Left renal cortex interstitium (tissue), 4 donors: ENCODE measurements at regions not wholly inside any gene's neighbourhood (a gene's known extent, or its start where the extent isn't known, plus 50 kb on each side); places are given as distances from the start of the nearest gene placed in this dataset.

Source experiments
- DNase-seq, 4 donors: peaks; one replicate each; pipeline ENCODE4 v3.0.0-alpha.2; 2013; ENCODE audit warnings: low read depth in 4 of 4, low spot score in 2 of 4, missing footprints in 1 of 4

- peak in 1 of 4 donors; percentile 31 for DNase-seq
Observed at GRCh38 chr4:32560306-32560705, 1840.1 kb downstream of the PCDH7 start.

- DNase-seq = no peak
Observed at GRCh38 chr4:32562010-32562409, 1841.8 kb downstream of the PCDH7 start.

- DNase-seq = no peak
Observed at GRCh38 chr4:32564626-32565025, 1844.5 kb downstream of the PCDH7 start.

- no peak for DNase-seq
Observed at GRCh38 chr4:32569861-32570260, 1849.7 kb downstream of the PCDH7 start.

GRCh38 chr4:32572366-32572765, 1852.2 kb downstream of the PCDH7 start:
- no peak for DNase-seq

GRCh38 chr4:32574803-32575202, 1854.6 kb downstream of the PCDH7 start:
- no peak for DNase-seq

- no peak for DNase-seq
Observed at GRCh38 chr4:32589097-32589496, 1868.9 kb downstream of the PCDH7 start.

GRCh38 chr4:32589853-32590252, 1869.7 kb downstream of the PCDH7 start:
- no peak for DNase-seq

- DNase-seq = no peak
Observed at GRCh38 chr4:32597354-32597753, 1877.2 kb downstream of the PCDH7 start.

GRCh38 chr4:32601848-32602247, 1881.7 kb downstream of the PCDH7 start:
- DNase-seq = no peak

GRCh38 chr4:32607978-32608377, 1887.8 kb downstream of the PCDH7 start:
- DNase-seq = no peak

- no peak for DNase-seq
Observed at GRCh38 chr4:32624943-32625603, 1904.9 kb downstream of the PCDH7 start.

GRCh38 chr4:32625687-32626337, 1905.6 kb downstream of the PCDH7 start:
- DNase-seq = no peak

GRCh38 chr4:32631831-32632230, 1911.7 kb downstream of the PCDH7 start:
- DNase-seq = no peak

GRCh38 chr4:32633421-32633820, 1913.3 kb downstream of the PCDH7 start:
- no peak for DNase-seq

- DNase-seq = no peak
Observed at GRCh38 chr4:32645653-32646052, 1925.5 kb downstream of the PCDH7 start.

GRCh38 chr4:32658019-32658418, 1937.8 kb downstream of the PCDH7 start:
- DNase-seq = no peak

- no peak for DNase-seq
Observed at GRCh38 chr4:32661229-32661628, 1941.1 kb downstream of the PCDH7 start.

GRCh38 chr4:32662803-32663202, 1942.6 kb downstream of the PCDH7 start:
- DNase-seq = no peak

- peak in 2 of 4 donors; percentile 9 to 19 for DNase-seq
Observed at GRCh38 chr4:32672359-32672758, 1952.2 kb downstream of the PCDH7 start.

GRCh38 chr4:32680946-32681345, 1960.8 kb downstream of the PCDH7 start:
- no peak for DNase-seq

- no peak for DNase-seq
Observed at GRCh38 chr4:32684160-32684559, 1964.0 kb downstream of the PCDH7 start.
